HG03025 (cell line): ENCODE measurements at regions not wholly inside any gene's neighbourhood (a gene's known extent, or its start where the extent isn't known, plus 50 kb on each side); places are given as distances from the start of the nearest gene placed in this dataset.

ENCODE experiments used
- ATAC-seq: cut with Tn5 transposase; IDR thresholded peaks from one replicate; pipeline ENCODE4 v1.9.1; 2021; ENCODE audit warnings: mild to moderate bottlenecking, moderate library complexity; ENCODE audit not compliant: unreplicated experiment, low FRiP score

DNA sequence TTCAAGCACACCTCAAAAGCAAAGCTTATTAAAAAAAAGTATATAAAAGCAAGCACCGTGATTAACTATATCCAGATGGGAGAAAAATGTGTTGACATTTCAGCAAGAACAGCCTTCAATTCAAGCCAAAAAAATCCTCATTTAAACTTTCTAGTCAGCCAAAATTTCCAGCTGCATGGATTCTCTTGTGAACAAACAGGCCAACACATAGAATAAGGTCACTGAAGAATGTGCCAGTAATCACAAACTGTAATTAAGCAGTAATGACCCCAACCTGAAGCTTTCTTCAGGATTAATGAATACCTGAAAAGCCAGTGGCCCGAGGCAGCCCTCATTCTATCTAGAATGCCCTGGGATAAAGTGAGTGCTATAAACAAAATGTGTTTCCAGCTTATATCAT is 130.7 kb upstream of the KCNMB2 start:
- no peak for ATAC-seq

DNA sequence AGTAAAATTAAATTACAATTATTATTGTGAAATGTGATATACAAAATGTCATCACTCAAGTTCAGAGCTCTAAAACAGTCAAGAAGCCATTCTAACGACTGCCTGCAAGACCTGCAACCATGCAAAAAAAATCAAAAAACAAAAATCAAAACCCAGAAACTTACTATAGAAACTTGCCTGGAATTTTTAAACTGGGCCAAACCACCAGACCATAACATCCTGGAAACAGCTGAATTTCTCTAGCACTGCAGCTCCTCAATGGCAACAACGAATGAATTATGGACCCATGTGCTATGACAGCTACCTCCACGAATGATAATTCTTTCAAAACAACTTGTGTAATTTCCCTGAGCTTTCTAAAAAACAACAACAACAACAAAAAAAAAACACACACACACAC is 130.0 kb upstream of the KCNMB2 start:
- ATAC-seq = no peak

DNA sequence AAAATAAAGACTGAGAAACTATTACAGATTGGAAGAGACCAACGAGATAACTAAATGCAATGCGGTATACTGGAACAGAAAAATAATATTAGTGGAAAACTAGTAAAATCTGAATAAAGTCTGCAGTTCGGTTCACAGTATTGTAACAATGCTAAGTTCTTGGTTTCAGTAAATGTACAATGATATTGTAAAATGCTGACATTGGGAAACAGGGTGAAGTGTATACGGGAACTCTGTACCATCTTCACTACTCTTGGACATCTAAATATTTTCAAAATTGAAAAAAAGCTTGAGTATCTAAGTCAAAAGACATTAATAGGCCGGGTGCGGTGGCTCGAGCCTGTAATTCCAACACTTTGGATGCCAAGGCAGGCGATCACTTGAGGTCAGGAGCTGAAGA is 120.9 kb upstream of the KCNMB2 start:
- no peak for ATAC-seq

DNA sequence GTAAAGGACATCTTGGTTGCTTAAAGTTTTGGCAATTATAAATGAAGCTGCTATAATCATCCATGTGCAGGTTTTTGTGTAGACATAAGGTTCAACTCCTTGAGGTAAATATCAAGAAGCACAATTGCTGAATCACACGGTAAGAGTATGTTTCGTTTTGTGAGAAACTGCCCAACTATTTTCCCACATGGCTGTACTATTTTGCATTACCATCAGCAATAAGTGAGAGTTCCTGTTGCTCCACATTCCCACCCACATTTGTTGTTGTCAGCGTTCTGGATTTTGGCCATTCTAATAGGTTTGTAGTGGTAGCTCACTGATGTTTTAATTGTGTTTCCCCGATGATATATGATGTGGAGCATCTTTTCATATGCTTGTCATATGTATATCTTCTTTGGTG is 118.5 kb upstream of the KCNMB2 start:
- ATAC-seq = no peak

DNA sequence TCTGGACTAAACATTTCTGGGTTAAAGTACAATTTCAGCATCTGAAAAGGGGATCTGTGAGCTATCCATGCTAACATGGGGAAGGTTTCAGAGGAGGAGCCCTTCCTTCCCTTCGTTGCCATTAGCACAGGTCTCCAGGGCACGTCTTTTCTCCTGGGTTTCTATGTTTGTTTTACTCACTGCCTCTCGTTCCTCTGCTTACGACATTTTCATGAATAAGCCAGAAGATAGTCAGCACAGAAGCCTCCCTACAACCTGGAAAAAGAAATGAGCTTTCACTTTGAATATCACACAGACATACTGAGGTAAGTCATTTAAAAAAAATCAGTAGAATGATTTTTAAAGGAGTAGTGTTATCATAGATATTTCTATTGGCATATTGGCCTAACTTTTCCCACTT is 117.2 kb upstream of the KCNMB2 start:
- ATAC-seq = no peak

DNA sequence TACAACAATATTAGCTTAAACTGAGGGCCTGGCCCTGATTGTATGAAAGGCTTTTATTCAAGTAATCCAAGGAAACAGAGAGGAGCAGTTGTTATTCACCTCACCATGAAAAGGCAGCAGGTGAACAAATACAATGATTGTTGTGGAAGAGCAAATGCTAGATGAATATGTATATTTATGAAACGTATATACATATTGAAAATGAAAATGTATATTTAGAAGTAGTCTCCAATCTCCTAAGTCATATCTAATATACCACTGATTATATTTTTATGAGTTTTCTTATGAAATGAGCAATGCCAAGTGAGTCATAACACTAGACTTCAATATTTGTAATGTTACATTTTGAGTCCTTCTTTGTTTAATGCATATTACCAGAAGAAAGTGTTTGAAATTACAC is 116.2 kb upstream of the KCNMB2 start:
- ATAC-seq = no peak

DNA sequence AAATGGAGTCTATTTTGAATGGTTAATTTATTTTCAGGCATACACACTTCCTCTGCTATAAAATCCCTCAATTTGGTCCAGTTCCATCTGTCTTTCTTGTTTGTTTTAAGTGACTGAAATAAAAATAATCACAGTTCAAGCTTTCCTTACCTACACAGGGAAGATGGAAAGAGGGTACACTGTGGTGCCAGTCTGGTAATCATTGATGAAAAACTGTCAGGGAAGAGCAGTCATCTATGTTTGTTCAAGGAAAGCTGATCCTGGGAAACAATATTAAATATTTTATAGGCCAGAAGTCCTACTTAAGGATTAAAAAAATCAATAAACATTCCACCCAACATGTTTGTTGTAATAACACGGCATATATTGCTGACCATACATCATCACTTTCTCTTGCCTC is 115.2 kb upstream of the KCNMB2 start:
- ATAC-seq = no peak

DNA sequence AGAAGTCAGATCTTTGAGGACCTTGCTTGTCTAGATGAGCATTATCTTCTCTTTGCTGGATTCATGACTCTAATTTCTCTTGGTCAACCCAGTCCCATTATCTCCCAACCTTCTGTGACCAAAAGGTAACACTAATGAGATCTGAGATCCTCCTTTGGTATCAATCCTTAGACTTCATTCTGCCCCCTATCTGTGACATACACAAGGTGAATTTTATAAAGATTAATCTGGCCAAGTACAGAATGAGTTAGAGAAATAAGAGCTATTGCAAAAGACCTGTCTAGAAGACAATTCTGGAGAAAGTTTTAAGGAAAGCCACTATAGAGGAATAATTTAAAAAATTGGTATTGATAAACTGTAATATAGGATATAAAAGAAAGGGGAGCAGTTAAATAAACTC is 113.8 kb upstream of the KCNMB2 start:
- no peak for ATAC-seq

DNA sequence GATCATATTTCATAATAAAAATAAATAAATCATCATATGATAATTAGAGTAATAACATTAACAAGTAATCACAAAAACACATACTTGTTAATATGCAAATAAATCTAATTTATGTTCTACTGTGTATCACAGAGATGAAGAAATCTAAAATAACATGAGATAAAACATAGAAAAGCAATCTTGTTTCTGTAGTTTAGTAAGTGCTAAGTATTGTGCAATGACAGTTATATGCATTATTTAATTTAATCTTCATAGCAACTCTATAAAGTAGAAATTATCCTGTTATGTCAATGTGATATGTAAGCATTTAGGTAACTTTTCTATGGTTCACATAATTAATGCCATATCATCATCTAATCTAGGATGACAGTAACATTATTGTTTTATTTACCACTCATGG is 108.2 kb upstream of the KCNMB2 start:
- no peak for ATAC-seq

DNA sequence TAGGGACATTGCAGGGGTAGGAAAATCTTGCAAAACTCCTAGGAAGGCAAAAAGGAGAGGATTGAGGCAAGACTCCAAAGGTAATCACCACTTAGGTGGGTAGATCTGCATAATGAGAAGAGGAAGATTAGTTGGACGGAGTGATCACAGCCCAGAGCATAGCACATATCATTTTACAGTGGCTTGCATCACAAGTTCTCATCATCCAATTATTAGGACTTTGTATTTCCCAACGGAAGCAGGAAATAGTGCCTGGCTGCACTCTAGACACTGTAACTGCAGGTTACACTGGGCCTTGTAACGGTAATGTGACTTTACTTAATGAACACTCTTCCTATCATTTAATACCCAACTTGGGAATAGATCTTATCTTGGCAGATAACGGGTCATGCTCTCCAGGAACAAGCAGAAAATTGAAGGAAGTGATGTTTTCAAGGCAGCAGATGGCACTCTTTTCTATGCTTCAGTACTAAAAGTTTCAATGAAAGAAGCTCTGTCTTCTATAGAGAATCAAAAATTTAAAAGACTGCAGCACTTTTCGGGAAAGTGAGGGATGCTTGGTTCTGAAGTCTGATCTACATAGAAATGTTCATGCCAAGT is 101.9 kb upstream of the KCNMB2 start:
- ATAC-seq = no peak

DNA sequence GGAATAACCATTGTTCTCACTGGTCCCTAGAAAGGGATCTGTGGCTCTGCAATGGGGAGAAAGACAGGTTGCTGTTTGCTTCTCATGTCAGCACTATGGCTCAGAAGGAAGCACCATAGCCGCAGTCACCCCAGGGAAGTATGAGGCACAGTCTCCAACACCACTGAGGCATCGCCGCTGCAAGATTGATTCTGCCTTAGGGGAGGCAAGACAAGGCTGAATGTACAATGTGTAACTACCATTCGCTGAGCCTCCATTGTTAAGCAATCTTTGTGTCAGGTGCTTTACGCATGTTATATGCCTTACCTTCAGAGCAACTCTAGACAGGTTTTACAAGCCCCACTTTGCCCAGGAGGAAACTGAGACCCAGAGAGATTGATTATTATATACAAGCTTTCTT is 100.7 kb upstream of the KCNMB2 start:
- ATAC-seq = no peak

DNA sequence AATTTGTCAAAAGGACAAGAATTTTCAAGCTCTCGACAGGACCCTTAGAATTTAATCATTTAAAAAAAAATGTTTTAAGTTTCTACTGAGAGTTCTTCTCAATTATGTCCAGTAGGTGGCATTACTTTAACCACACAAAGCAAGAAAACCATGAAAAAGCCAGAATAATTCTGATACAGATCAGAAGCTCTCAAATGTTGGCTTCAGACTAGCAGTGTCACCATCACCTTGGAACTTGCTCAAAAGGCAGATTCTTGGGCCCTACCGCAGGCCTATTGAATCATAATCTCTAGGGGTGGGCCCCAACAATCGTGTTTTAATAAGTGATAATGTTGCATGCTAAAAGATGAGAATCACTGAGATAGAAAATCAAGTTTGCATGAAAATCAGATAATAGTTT is 99.5 kb upstream of the KCNMB2 start:
- no peak for ATAC-seq

DNA sequence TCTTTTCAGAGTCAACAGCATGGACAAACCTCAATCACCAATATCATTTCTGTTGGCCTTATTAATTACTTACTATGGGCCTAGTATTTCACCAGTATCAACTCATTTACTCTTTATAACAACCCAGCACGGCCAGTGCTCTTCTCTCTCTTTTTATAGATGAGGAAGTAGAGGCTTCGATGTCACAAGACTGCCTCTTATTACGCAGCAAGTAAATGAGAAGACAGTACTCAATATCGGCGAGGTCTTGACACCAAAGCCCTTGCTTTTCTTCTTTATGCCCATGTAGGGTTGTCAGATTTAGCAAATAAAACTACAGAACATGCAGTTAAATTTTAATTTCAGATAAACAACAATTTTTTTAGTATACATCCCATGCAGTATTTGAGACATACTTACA is 99.0 kb upstream of the KCNMB2 start:
- no peak for ATAC-seq

DNA sequence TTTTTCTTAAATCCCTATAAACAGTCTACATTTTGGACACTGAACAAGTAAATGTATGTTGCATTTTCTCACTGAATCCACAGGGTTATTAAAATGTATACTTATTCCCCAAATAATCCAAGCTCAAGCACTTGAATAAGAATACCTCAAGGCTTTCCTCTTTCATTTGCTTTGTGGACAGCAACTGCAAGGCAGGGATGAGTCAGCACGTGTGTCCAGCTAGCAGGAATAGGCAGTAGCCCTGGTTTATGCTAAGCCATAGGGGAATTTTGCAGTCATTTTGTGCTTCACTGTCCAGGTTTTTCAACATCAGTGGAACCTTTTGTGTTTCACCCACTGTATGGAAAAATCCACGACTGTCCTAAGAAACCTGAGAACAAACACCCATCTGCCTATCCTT is 96.7 kb upstream of the KCNMB2 start:
- ATAC-seq = no peak

DNA sequence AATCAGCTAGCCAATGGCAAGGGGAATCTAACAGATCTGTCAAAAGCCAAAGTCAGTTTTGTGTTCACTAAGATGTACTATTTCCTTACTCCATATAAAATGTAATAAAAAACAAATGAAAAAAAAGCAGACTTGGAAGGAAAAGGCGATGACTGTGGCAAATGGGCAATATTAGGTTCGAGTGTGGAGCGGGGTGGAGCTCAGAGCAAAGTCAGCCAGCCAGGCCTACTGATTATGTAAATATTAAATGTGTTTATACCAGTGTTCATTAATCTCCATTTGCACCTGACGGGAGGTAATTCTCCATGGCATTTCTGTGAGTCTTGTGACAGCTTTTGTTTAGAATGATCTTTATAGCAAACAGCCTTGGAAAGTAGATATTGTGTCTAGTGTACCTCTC is 96.2 kb upstream of the KCNMB2 start:
- ATAC-seq = no peak

DNA sequence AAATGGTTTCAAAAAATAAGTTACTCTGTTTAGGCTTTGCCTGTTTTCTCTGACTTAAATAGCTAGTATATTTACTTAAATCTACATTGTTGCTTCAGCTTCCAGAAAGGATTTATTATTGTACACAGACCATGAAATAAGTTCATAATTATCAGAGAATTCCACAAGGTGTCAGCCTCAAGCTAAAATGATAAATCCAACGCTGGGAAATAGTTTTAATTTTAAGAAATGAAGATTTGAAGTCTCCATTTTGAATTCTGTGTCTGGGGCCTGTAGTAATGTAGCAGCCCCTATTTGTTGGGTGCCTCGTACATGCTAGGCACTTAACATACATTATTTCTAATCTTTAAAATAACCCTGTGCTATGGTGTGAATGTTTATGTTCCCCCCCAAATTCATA is 92.6 kb upstream of the KCNMB2 start:
- ATAC-seq = no peak

DNA sequence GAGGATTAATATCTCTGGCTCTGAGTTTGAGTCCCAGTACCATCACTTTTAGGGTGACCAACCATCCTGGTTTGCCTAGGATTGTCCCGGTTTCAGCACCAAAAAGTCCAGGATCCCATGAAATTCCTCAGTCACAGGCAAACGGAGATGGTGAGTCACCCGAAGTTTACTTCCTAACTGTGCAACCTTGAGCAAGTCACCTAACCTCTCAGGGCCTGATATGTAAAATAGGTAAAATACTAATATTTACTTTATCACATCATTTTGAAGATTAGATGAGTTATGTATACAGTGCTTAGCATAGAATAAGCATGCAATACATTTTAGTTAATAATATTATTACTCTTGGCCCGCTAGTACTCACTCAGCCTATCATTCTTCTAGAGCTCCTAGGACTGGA is 91.1 kb upstream of the KCNMB2 start:
- no peak for ATAC-seq

DNA sequence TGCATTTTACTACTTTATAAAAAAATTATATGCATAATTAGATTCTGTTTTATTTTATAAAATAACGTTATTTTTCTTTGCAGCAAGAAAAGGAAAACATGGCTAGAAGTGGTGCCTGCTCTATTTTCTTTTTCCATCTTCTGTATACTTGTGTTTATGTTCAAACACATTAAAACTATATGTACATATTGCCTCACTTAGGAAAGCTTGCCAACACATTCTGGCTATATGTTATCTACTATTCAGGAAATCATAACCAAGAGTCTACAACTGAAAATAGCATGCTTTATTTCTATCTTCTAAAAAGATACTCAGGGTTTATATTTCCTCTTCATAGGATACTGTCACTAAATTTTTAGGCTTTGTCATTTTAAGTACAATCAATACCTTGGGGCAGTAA is 90.2 kb upstream of the KCNMB2 start:
- no peak for ATAC-seq

DNA sequence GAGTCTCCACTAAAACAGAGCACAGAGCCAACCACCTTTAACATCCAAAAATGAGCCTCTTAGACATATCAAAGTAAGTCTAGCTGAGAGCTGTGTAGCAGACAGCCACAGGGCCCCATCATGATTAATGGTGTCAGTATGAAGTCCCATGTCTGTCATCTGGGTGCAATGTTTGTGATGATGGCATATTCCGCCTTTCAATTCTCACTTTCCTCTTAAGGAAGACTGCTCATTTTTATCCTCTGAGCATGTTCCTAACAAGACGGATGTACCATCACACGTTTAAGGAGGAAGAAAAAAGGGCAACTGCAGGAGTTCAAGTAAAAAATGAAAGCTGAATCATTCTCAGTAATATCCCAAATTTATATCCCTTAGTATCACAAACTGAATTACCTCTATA is 85.8 kb upstream of the KCNMB2 start:
- no peak for ATAC-seq

DNA sequence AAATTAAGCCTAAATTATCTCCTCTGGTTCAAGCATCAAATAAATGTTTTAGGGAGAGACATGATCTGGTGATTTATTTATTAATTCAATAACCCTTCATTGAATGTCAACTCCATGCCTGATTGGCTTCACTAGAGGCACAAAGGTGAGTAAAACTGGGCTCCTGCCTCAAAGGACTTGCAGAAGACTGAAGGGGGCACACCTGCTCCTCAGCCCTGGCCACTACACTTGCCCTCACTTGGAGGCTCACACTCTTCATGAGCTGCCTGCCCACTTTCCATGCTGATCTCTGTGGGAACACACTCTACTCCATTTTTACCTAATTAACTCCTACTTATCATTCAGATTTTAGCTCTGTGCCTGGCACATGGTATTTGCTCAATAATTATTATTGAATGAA is 84.4 kb upstream of the KCNMB2 start:
- ATAC-seq = no peak

DNA sequence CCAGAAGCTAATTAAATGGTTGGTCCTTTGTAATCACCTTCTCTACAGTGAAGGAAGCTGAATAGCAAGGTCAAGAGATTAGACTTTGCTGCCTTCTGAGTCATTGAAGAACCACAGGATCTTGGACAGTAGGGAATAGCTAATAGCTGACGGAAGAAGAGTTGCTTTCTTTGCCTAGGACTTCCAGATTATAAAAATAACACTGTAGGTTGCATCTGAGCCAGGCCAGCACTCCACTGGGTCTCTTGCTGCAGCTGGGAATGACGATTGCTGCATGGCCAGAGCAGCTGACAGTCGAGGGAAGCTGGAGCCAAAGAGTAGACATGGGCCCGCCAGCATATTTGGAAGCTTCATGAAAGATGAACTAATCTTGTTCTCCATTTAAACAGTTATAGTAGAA is 81.5 kb upstream of the KCNMB2 start:
- ATAC-seq = no peak

DNA sequence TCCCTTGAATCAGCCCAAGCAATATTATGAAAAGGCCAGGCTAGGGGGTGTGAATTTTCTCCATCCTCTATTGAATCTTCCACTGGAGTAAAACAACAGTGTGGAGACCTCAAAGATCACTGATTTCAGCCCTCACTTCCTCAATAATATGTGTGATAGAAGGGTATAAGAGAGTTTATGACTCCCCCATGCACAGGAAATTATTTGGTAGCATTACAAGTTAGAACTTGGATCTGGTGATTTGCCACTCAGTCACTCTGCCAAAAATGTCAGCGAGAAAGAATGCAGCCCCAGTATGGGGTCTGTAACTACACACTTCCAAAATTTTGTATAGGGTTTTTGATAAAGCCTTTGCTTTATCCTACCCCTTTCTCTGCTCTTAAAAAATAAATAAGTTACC is 81.0 kb upstream of the KCNMB2 start:
- ATAC-seq = no peak

DNA sequence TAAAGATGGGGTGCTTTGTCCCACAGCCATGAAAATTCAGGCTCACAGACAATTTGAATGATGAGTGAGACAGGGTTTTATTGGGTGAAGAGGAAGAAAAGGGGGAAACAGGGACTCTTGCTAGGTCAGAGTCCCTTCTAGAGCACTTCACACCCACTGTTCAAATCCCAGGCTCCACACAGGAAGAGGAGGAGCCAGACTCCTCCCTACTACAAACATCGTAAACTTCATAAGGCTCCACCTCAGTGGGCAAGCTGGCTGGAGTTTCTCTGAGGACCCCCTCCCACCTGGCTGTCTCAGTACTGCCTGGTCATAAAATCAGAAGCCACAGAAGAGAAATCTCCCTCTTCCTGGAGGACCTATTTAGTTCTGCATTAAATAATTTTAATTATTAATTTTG is 80.3 kb upstream of the KCNMB2 start:
- ATAC-seq = no peak
